BLaER1 (cell line): ENCODE measurements at regions not wholly inside any gene's neighbourhood (a gene's known extent, or its start where the extent isn't known, plus 50 kb on each side); places are given as distances from the start of the nearest gene placed in this dataset.
A peak's percentile ranks its signal among the peaks of the same experiment; 100 is the strongest.
"Not testable (repeated sequence)": the region's sequence is repeated elsewhere in the genome, so short reads cannot be mapped to it uniquely, and the experiment has no call there.

Experiments
- H3K27ac ChIP-seq: shearing (Covaris generic); formaldehyde crosslinking; 2 replicates; pipeline ENCODE4 v1.8.1; 2022
- H3K27me3 ChIP-seq: shearing (Covaris generic); formaldehyde crosslinking; 2 replicates; pipeline ENCODE4 v1.8.1; 2022
- H3K36me3 ChIP-seq: shearing (Covaris generic); formaldehyde crosslinking; 2 replicates; pipeline ENCODE4 v1.8.1; 2022
- H3K4me1 ChIP-seq: shearing (Covaris generic); formaldehyde crosslinking; 2 replicates; pipeline ENCODE4 v1.8.1; 2022
- H3K4me2 ChIP-seq: shearing (Covaris generic); formaldehyde crosslinking; 2 replicates; pipeline ENCODE4 v1.8.1; 2022
- H3K4me3 ChIP-seq: shearing (Covaris generic); formaldehyde crosslinking; 2 replicates; pipeline ENCODE4 v1.8.1; 2022
- H3K9ac ChIP-seq: shearing (Covaris generic); formaldehyde crosslinking; 2 replicates; pipeline ENCODE4 v1.8.1; 2022
- H3K9me3 ChIP-seq: shearing (Covaris generic); formaldehyde crosslinking; 2 replicates; pipeline ENCODE4 v1.8.1; 2022
- H4K20me1 ChIP-seq: shearing (Covaris generic); formaldehyde crosslinking; 2 replicates; pipeline ENCODE4 v1.8.1; 2022
- Cebpa-rat ChIP-seq: shearing (Covaris generic); IDR thresholded peaks from 2 replicates; pipeline ENCODE4 v1.8.1; 2022

- H3K27ac ChIP-seq = no peak overlapping the region
These were observed 210.6 kb upstream of the ATP10A start for GRCh38 chr15:26073430-26074333.

GRCh38 chr15:26070095-26070532 is 207.0 kb upstream of the ATP10A start:
- H4K20me1 ChIP-seq = no peaks in the 10 kb centered on the region
- no peak overlapping the region for H3K4me3 ChIP-seq
- no peak overlapping the region for H3K27ac ChIP-seq
- H3K9me3 ChIP-seq = peaks cover 15% of the 10 kb centered on the region
- no peaks in the 10 kb centered on the region for H3K36me3 ChIP-seq
- H3K9ac ChIP-seq = no peak overlapping the region
- no peak for TF ChIP-seq Cebpa-rat
- peak overlapping the region; percentile 85 for H3K4me2 ChIP-seq
- no peaks in the 10 kb centered on the region for H3K27me3 ChIP-seq
- H3K4me1 ChIP-seq = peaks cover 48% of the 10 kb centered on the region

More at GRCh38 chr15:26073430-26074333, 210.6 kb upstream of the ATP10A start:
- no peak overlapping the region for H3K4me2 ChIP-seq
- no peak overlapping the region for H3K9ac ChIP-seq
- H4K20me1 ChIP-seq = no peaks in the 10 kb centered on the region
- peaks cover 46% of the 10 kb centered on the region for H3K4me1 ChIP-seq
- H3K36me3 ChIP-seq = no peaks in the 10 kb centered on the region
- peaks cover 35% of the 10 kb centered on the region for H3K9me3 ChIP-seq
- no peak for TF ChIP-seq Cebpa-rat
- no peaks in the 10 kb centered on the region for H3K27me3 ChIP-seq
- H3K4me3 ChIP-seq = no peak overlapping the region

- H3K4me3 ChIP-seq = no peak overlapping the region
- no peak for TF ChIP-seq Cebpa-rat
- no peak overlapping the region for H3K27ac ChIP-seq
These were observed 206.1 kb upstream of the ATP10A start for GRCh38 chr15:26069231-26069641.

GRCh38 chr15:26066896-26067295 is 203.8 kb upstream of the ATP10A start:
- Histone ChIP-seq H4K20me1 (no peaks in the 10 kb centered on the region), H3K9ac (no peak overlapping the region), H3K27ac (no peak overlapping the region), H3K27me3 (no peaks in the 10 kb centered on the region; the same call in 1 of the 2 replicates), H3K4me3 (no peak overlapping the region), H3K9me3 (no peaks in the 10 kb centered on the region), H3K4me2 (no peak overlapping the region), H3K36me3 (no peaks in the 10 kb centered on the region), H3K4me1 (peaks cover 38% of the 10 kb centered on the region)
- no peak for TF ChIP-seq Cebpa-rat

More at GRCh38 chr15:26069231-26069641, 206.1 kb upstream of the ATP10A start:
- Histone ChIP-seq H3K27me3 (no peaks in the 10 kb centered on the region), H3K9ac (no peak overlapping the region), H4K20me1 (no peaks in the 10 kb centered on the region), H3K36me3 (no peaks in the 10 kb centered on the region), H3K4me1 (peaks cover 48% of the 10 kb centered on the region), H3K9me3 (peaks cover 8% of the 10 kb centered on the region; the same call in 1 of the 2 replicates), H3K4me2 (peak overlapping the region; percentile 85)

- Histone ChIP-seq H3K27ac (no peak overlapping the region), H3K4me2 (no peak overlapping the region), H3K9ac (no peak overlapping the region), H3K36me3 (no peaks in the 10 kb centered on the region), H3K4me3 (no peak overlapping the region), H3K9me3 (no peaks in the 10 kb centered on the region), H3K4me1 (peaks cover 26% of the 10 kb centered on the region), H3K27me3 (no peaks in the 10 kb centered on the region; the same call in 1 of the 2 replicates), H4K20me1 (no peaks in the 10 kb centered on the region)
- TF ChIP-seq Cebpa-rat = no peak
These were observed 202.6 kb upstream of the ATP10A start for GRCh38 chr15:26065723-26066122.

GRCh38 chr15:26061248-26061647 is 198.1 kb upstream of the ATP10A start:
- Histone ChIP-seq H3K4me3 (no peak overlapping the region), H4K20me1 (no peaks in the 10 kb centered on the region)
- TF ChIP-seq Cebpa-rat = no peak

GRCh38 chr15:26056766-26057165 is 193.6 kb upstream of the ATP10A start:
- not testable (repeated sequence) for H3K4me3 ChIP-seq, H3K36me3 ChIP-seq, H4K20me1 ChIP-seq, H3K27me3 ChIP-seq, H3K27ac ChIP-seq, H3K9ac ChIP-seq, H3K4me2 ChIP-seq, H3K4me1 ChIP-seq
- peaks cover 25% of the 10 kb centered on the region for H3K9me3 ChIP-seq

More at GRCh38 chr15:26061248-26061647, 198.1 kb upstream of the ATP10A start:
- no peak overlapping the region for H3K4me2 ChIP-seq
- no peak overlapping the region for H3K27ac ChIP-seq
- no peaks in the 10 kb centered on the region for H3K4me1 ChIP-seq
- H3K9me3 ChIP-seq = peaks cover 25% of the 10 kb centered on the region
- H3K36me3 ChIP-seq = no peaks in the 10 kb centered on the region
- H3K9ac ChIP-seq = no peak overlapping the region
- H3K27me3 ChIP-seq = no peaks in the 10 kb centered on the region; the same call in 1 of the 2 replicates

GRCh38 chr15:26051761-26052675 is 188.9 kb upstream of the ATP10A start:
- Histone ChIP-seq H3K4me1 (no peaks in the 10 kb centered on the region), H3K9me3 (peaks cover 5% of the 10 kb centered on the region), H3K9ac (no peak overlapping the region), H3K27me3 (no peaks in the 10 kb centered on the region), H3K4me2 (no peak overlapping the region), H3K36me3 (no peaks in the 10 kb centered on the region), H3K27ac (no peak overlapping the region), H4K20me1 (no peaks in the 10 kb centered on the region), H3K4me3 (no peak overlapping the region)
- TF ChIP-seq Cebpa-rat = no peak

GRCh38 chr15:26050984-26051383 is 187.9 kb upstream of the ATP10A start:
- Histone ChIP-seq H3K9ac (no peak overlapping the region), H3K4me1 (no peaks in the 10 kb centered on the region), H4K20me1 (no peaks in the 10 kb centered on the region), H3K27ac (no peak overlapping the region), H3K27me3 (no peaks in the 10 kb centered on the region), H3K4me3 (no peak overlapping the region), H3K4me2 (no peak overlapping the region), H3K36me3 (no peaks in the 10 kb centered on the region), H3K9me3 (no peaks in the 10 kb centered on the region)
- no peak for TF ChIP-seq Cebpa-rat
